ENCODE measurements at regions not wholly inside any gene's neighbourhood (a gene's known extent, or its start where the extent isn't known, plus 50 kb on each side); places are given as distances from the start of the nearest gene placed in this dataset.

- no peak for TF ChIP-seq CTCF (IDR thresholded peaks at IDR 0.05; ENCODE audit: low read length)
- no peak for TF ChIP-seq EZH2 (IDR thresholded peaks at IDR 0.05; ENCODE audit: borderline replicate concordance, low read length)
Observed at GRCh38 chr4:58603951-58604350, 1493.8 kb upstream of the IGFBP7 start.

Measured in OCI-LY1 (cell line).